Central memory CD8-positive, alpha-beta T cell (primary cell): ENCODE measurements at regions not wholly inside any gene's neighbourhood (a gene's known extent, or its start where the extent isn't known, plus 50 kb on each side); places are given as distances from the start of the nearest gene placed in this dataset.

Experiments
- ATAC-seq: fragments of 150-1000 bp; cut with Tn5 transposase; replicated peaks from 2 replicates; pipeline ENCODE4 v1.10.0; 2022; ENCODE audit warnings: mild to moderate bottlenecking, moderate FRiP score, moderate number of reproducible peaks; ENCODE audit not compliant: poor library complexity, severe bottlenecking; ENCODE audit errors: extremely low read depth
- DNase-seq, 2 donors: peaks; one replicate each; pipeline ENCODE4 v3.0.0; 2021; ENCODE audit warnings: low spot score in 2 of 2
- H3K27ac Mint-ChIP-seq: one replicate; pipeline ENCODE4 v1.8.0; 2022; ENCODE audit warnings: low read depth, mild to moderate bottlenecking, moderate library complexity, mixed read lengths
- H3K27me3 Mint-ChIP-seq: one replicate; pipeline ENCODE4 v1.8.0; 2022; ENCODE audit warnings: mixed read lengths
- H3K36me3 Mint-ChIP-seq: one replicate; pipeline ENCODE4 v1.8.0; 2022; ENCODE audit warnings: mild to moderate bottlenecking, moderate library complexity, mixed read lengths; ENCODE audit not compliant: insufficient read depth
- H3K4me1 Mint-ChIP-seq: one replicate; pipeline ENCODE4 v1.8.0; 2022; ENCODE audit warnings: mixed read lengths
- H3K4me3 Mint-ChIP-seq: one replicate; pipeline ENCODE4 v1.8.0; 2022; ENCODE audit warnings: mild to moderate bottlenecking, moderate library complexity, mixed read lengths
- H3K9me3 Mint-ChIP-seq: one replicate; pipeline ENCODE4 v1.8.0; 2022; ENCODE audit warnings: mixed read lengths

DNA sequence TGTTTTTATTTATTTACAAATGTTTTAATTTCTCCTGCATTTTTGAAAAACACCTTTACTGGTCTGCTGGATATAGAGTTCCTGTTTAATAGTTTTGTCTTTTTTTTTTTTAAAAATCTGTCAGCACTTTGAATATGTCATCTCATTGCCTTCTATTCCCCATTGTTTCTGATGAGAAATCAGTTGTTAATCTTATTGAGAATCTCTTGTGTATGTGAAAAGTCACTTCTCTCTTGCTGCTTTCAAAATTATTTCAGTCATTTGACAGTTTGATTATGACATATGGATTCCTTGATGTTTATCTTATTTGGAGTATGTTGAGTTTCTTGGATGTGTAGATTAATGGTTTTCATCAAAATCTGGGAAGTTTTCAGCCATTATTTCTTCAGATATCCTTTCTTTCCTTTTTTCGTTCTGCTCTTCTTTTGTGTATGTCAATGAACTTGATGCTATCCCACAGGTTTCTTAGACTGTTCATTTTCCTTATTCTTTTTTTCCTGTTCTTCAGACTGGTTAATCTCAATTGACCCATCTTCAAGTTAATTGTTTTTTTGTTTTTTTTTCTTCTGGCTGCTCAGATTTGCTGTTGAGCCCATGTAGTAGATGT, 51.2 kb upstream of the CCDC190 start:
- Mint-ChIP-seq H3K4me1 (no peaks in the 10 kb centered on the region), H3K4me3 (no peak overlapping the region), H3K36me3 (no peaks in the 10 kb centered on the region), H3K9me3 (peaks cover 8% of the 10 kb centered on the region), H3K27ac (no peak overlapping the region), H3K27me3 (peaks cover 57% of the 10 kb centered on the region)
- DNase-seq (no peak), ATAC-seq (no peak)
